ENCODE measurements at regions not wholly inside any gene's neighbourhood (a gene's known extent, or its start where the extent isn't known, plus 50 kb on each side); places are given as distances from the start of the nearest gene placed in this dataset.

DNA sequence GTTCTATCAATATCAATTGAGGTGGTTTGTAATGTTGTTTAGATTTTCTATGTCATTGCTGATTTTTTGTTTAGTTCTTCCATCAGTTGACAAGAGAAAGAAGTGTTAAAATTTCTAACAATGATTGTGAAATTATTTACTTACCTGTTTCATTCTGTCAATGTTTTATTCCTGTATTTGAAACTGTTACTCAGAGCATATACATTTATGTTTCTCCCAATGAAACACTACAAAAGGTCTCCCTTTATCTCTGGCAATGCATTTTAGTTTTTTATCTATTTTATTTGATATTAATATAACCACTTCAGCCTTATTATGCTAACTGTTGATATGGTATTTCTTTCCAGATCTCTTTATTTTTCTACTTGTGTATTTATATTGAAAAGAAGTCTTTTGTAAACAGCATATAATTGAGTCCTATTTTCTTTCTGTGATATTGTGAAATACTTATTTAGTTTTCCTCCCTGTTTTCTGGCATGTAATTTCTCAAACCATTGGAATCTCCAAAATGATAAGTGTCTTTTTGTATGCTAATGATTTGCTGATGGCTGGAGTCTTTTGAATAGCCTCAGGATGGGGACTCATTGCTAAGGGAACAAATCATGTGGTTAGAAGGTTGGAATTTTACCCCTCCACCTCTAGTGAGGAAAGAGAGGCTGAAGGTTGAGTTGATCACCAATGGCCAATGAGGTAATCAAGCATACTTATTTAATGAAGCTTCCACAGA is 122.0 kb downstream of the ADSS2 start:
- TF ChIP-seq TAF1 (IDR thresholded peaks at IDR 0.05; ENCODE audit: borderline replicate concordance, low read depth, low read length) (no peak), POLR2A (IDR thresholded peaks at IDR 0.05; ENCODE audit: low read depth, low read length) (no peak)
